GM12878 (cell line): ENCODE measurements at regions not wholly inside any gene's neighbourhood (a gene's known extent, or its start where the extent isn't known, plus 50 kb on each side); places are given as distances from the start of the nearest gene placed in this dataset.
A peak's percentile ranks its signal among the peaks of the same experiment; 100 is the strongest.

ENCODE experiments used
- ATAC-seq: fragments of 200-7000 bp; cut with Tn5 transposase; 3 replicates; pipeline ENCODE4 v1.9.1; 2020; ENCODE audit warnings: mild to moderate bottlenecking, moderate library complexity
- BruUV-seq: library from RNA; stranded (reverse); fragments of 400-500 nt; replicated peaks from 2 replicates; lab custom pipeline; 2021; lab: Mats Ljungman, UMichigan
- CTCF ChIA-PET: fragments of 300-600 bp; sonication (Branson Sonifier 250); formaldehyde crosslinking; extraction: SDS; loops from one replicate; lab custom pipeline; 2021; ENCODE audit warnings: inconsistent platforms; lab: Yijun Ruan, JAX
- POLR2A ChIA-PET: fragments of 350-600 bp; formaldehyde crosslinking; extraction: SDS; loops from one replicate; lab custom pipeline; 2021; ENCODE audit warnings: inconsistent platforms; lab: Charles Lee
- RAD21 ChIA-PET: fragments of 300-600 bp; sonication (Branson Sonifier 250); formaldehyde crosslinking; loops from one replicate; lab custom pipeline; 2023; ENCODE audit warnings: antibody characterized with exemption; ENCODE audit not compliant: unreplicated experiment; lab: Charles Lee
- SMC1A ChIA-PET: fragments of 300-600 bp; sonication (Branson Sonifier 250); formaldehyde crosslinking; loops from one replicate; lab custom pipeline; 2023; ENCODE audit not compliant: unreplicated experiment, uncharacterized antibody; lab: Charles Lee
- DNase-seq: peaks from one replicate; pipeline ENCODE4 v3.0.0-alpha.2; 2011; ENCODE audit warnings: low read depth, low spot score
- FAIRE-seq: peaks from 3 replicates; lab custom pipeline; 2011; peaks lifted over from hg19 to GRCh38; lab: Jason Lieb, UNC
- H2AFZ ChIP-seq: 2 replicates; pipeline ENCODE4 v1.6.0; 2011; ENCODE audit warnings: low read depth, low read length, control low read depth; ENCODE audit not compliant: control insufficient read depth
- H3K27ac ChIP-seq: 2 replicates; pipeline ENCODE4 v1.5.1; 2011; ENCODE audit warnings: control low read depth; ENCODE audit not compliant: control insufficient read depth, insufficient read depth
- H3K27me3 ChIP-seq, 2 experiments: replicated peaks in 1 of 2; 2 replicates each; pipeline versions ENCODE4 v1.6.0 to v1.6.1; 2011; ENCODE audit warnings: low read length in 1 of 2; ENCODE audit not compliant: control insufficient read depth in 2 of 2, insufficient read depth in 2 of 2
- H3K36me3 ChIP-seq, 2 experiments: 2 replicates each; pipeline ENCODE4 v1.5.1; 2011; ENCODE audit warnings: low read length in 1 of 2; ENCODE audit not compliant: control insufficient read depth in 2 of 2, insufficient read depth in 2 of 2
- H3K4me1 ChIP-seq: 2 replicates; pipeline ENCODE4 v1.6.1; 2011; ENCODE audit warnings: mild to moderate bottlenecking, low read length, moderate library complexity, mixed read lengths; ENCODE audit not compliant: control insufficient read depth, insufficient read depth
- H3K4me2 ChIP-seq: 2 replicates; pipeline ENCODE4 v1.6.0; 2011; ENCODE audit warnings: control low read depth; ENCODE audit not compliant: control insufficient read depth, insufficient read depth
- H3K4me3 ChIP-seq: fragments of 200-600 bp; sonication (generic); 2 replicates; pipeline ENCODE4 v1.5.1; 2016
- H3K79me2 ChIP-seq: 2 replicates; pipeline ENCODE4 v1.6.0; 2011; ENCODE audit warnings: low read length; ENCODE audit not compliant: control insufficient read depth, insufficient read depth
- H3K9ac ChIP-seq: 2 replicates; pipeline ENCODE4 v1.8.0; 2011; ENCODE audit warnings: low read length, control low read depth, mixed read lengths; ENCODE audit not compliant: control insufficient read depth, insufficient read depth
- H3K9me3 ChIP-seq: replicated peaks from 3 replicates; pipeline ENCODE4 v1.5.1; 2011; ENCODE audit warnings: mild to moderate bottlenecking, low read length; ENCODE audit not compliant: control insufficient read depth, insufficient read depth
- H4K20me1 ChIP-seq: 2 replicates; pipeline ENCODE4 v1.6.0; 2011; ENCODE audit not compliant: control insufficient read depth, insufficient read depth
- PKNOX1 ChIP-seq: fragments of 450-650 bp; IDR thresholded peaks from 2 replicates; pipeline ENCODE4 v1.6.1; 2016; ENCODE audit warnings: mild to moderate bottlenecking
- POU2F2 ChIP-seq: IDR thresholded peaks from 3 replicates; pipeline ENCODE4 v1.6.1; 2011; ENCODE audit warnings: low read depth, mild to moderate bottlenecking, low read length, borderline replicate concordance
- RAD51 ChIP-seq: fragments of 450-650 bp; IDR thresholded peaks from 2 replicates; pipeline ENCODE4 v1.6.1; 2016; ENCODE audit warnings: moderate library complexity, mild to moderate bottlenecking, inconsistent platforms
- ZSCAN29 ChIP-seq: fragments of 450-650 bp; IDR thresholded peaks from 2 replicates; pipeline ENCODE4 v1.6.1; 2017; ENCODE audit warnings: mild to moderate bottlenecking, moderate library complexity
- WGBS: methylation state at CpG from one replicate; pipeline ENCODE4 v1.1.6; 2016; ENCODE audit warnings: low lambda C conversion rate; ENCODE audit not compliant: insufficient replicate concordance, insufficient coverage; ENCODE audit errors: missing lambda C conversion rate; 5-methylcytosine and 5-hydroxymethylcytosine counted together
- in situ Hi-C: fragments of 300-500 bp; cut with MboI; formaldehyde crosslinking; loops from 9 replicates; pipeline ENCODE4 v1.14.3; 2018; ENCODE audit warnings: mixed read lengths
- intact Hi-C: fragments of 100-400 bp; cut with micrococcal nuclease; formaldehyde crosslinking; loops from one replicate; pipeline ENCODE4 v1.14.2; 2022; ENCODE audit not compliant: unreplicated experiment
- TF ChIP-seq, protein P1 (sequence below): IDR thresholded peaks from 2 replicates; pipeline ENCODE4 v1.6.1; 2012; ENCODE audit warnings: improper control_type of control experiment, low read depth, low read length; ENCODE audit not compliant: insufficient replicate concordance

GRCh38 chr13:94765814-94766213 is 53.5 kb upstream of the SOX21 start:
- no peak for ATAC-seq
- Histone ChIP-seq H3K36me3 (no peaks in the 10 kb centered on the region), H4K20me1 (no peaks in the 10 kb centered on the region), H3K4me2 (no peak overlapping the region), H2AFZ (no peak overlapping the region)
- intact Hi-C loops = no loop called here
- no peak for TF ChIP-seq RAD51
- no peak for TF ChIP-seq ZSCAN29
- TF ChIP-seq POU2F2 = no peak
- TF ChIP-seq, protein P1, sequence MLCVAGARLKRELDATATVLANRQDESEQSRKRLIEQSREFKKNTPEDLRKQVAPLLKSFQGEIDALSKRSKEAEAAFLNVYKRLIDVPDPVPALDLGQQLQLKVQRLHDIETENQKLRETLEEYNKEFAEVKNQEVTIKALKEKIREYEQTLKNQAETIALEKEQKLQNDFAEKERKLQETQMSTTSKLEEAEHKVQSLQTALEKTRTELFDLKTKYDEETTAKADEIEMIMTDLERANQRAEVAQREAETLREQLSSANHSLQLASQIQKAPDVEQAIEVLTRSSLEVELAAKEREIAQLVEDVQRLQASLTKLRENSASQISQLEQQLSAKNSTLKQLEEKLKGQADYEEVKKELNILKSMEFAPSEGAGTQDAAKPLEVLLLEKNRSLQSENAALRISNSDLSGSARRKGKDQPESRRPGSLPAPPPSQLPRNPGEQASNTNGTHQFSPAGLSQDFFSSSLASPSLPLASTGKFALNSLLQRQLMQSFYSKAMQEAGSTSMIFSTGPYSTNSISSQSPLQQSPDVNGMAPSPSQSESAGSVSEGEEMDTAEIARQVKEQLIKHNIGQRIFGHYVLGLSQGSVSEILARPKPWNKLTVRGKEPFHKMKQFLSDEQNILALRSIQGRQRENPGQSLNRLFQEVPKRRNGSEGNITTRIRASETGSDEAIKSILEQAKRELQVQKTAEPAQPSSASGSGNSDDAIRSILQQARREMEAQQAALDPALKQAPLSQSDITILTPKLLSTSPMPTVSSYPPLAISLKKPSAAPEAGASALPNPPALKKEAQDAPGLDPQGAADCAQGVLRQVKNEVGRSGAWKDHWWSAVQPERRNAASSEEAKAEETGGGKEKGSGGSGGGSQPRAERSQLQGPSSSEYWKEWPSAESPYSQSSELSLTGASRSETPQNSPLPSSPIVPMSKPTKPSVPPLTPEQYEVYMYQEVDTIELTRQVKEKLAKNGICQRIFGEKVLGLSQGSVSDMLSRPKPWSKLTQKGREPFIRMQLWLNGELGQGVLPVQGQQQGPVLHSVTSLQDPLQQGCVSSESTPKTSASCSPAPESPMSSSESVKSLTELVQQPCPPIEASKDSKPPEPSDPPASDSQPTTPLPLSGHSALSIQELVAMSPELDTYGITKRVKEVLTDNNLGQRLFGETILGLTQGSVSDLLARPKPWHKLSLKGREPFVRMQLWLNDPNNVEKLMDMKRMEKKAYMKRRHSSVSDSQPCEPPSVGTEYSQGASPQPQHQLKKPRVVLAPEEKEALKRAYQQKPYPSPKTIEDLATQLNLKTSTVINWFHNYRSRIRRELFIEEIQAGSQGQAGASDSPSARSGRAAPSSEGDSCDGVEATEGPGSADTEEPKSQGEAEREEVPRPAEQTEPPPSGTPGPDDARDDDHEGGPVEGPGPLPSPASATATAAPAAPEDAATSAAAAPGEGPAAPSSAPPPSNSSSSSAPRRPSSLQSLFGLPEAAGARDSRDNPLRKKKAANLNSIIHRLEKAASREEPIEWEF = no peak
- TF ChIP-seq PKNOX1 = peak; percentile 29; the same call in 1 of the 2 replicates
- TF ChIP-seq, all 136 proteins: peak for 1
- 11% methylated on average over 6 of the region's 7 CpGs for WGBS
- in situ Hi-C loops = no loop called here
- no peak overlapping the region for H3K4me3 ChIP-seq
- H3K9ac ChIP-seq = no peak overlapping the region
- no TSS peak for BruUV-seq
- FAIRE-seq (no peak), DNase-seq (no peak)
- ChIA-PET SMC1A (no interaction called here), POLR2A (no interaction called here), RAD21 (no interaction called here), CTCF (no interaction called here)
- H3K4me1 ChIP-seq = no peaks in the 10 kb centered on the region
- no peaks in the 10 kb centered on the region; a peak in 1 of 4 replicates for H3K27me3 ChIP-seq
- H3K79me2 ChIP-seq = no peaks in the 10 kb centered on the region
- no peak overlapping the region for H3K27ac ChIP-seq
- no peaks in the 10 kb centered on the region for H3K9me3 ChIP-seq
